Hepatic stellate cell (primary cell): ENCODE measurements at regions not wholly inside any gene's neighbourhood (a gene's known extent, or its start where the extent isn't known, plus 50 kb on each side); places are given as distances from the start of the nearest gene placed in this dataset.
A peak's percentile ranks its signal among the peaks of the same experiment; 100 is the strongest.
"Not testable (repeated sequence)": the region's sequence is repeated elsewhere in the genome, so short reads cannot be mapped to it uniquely, and the experiment has no call there.

ENCODE experiments used
- DNase-seq: peaks from one replicate; pipeline ENCODE4 v3.0.0; 2011; ENCODE audit warnings: low spot score

- DNase-seq, result no peak
These were observed 907.4 kb downstream of the MCTP2 start for GRCh38 chr15:95138604-95139270.

DNA sequence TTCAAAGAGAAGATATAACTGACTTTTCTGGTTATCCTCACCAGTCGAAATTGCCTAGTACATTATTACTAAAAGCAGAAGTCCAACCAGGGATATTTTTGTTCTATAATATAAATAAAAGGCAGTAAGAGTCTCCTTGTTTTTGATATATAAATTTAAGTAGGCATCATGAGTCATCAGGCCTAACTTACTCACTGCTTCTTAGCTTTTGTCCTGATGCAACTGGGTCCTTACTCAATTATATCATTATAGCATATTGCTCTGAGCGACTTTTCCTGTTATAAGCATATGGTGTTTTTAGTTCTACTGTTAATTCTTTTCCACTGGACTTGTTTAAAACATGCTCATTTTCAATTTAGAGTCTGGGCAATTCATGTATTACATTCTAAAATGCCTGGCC is 910.1 kb downstream of the MCTP2 start:
- no peak for DNase-seq

DNA sequence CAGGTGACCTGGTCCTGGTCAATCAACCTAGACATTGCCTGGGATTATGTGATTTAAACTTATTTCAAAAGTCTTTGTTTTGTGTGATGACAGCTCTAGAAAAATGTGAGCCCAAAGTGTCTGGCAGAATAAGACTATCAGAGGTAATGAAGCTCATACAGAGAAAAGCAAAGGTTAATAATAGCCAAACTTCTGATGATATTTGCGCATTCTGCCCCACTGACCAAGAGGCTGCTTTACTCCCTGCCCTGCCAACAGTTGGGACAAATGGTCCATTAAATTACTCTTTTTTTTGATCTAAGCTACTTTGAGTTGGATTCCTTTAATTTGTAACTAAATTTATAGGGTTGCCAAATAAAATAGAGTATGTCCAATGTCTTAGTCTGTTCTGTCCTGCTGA is 911.2 kb downstream of the MCTP2 start:
- no peak for DNase-seq

GRCh38 chr15:95146481-95146880 is 915.1 kb downstream of the MCTP2 start:
- no peak for DNase-seq

DNA sequence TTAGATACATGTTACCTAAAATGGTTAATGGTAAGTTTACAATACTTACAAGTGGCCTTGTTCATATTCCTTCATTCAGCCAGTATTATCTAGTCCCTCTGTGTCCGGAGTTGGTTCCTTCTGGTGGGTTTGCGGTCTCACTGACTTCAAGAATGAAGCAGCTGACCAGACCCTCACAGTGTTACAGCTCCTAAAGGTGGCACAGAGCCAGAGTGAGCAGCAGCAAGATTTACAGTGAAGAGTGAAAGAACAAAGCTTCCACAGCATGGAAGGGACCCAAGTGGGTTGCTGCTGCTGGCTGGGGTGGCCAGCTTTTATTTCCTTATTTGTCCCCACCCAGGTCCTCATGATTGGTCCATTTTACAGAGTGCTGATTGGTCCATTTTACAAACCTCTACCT is 916.8 kb downstream of the MCTP2 start:
- no peak for DNase-seq

DNA sequence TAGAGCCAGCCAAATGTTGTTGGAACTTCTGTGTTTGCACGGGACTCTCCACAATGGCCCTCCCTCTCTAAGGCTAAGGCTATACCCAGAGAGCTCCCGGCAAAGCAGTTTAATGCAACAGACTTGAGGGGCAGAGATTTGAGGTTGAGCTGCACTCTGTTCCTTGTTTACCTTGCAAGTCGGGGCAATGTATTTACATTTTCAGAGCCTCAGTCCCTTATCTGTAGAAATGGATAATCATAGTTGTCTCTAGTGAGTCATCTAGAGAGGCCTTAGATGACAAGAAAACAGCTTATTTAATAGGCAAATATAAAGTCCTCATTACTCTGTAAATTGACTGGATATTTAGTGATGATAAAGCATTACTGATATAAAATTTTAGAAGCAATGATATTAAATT is 917.7 kb downstream of the MCTP2 start:
- DNase-seq, result no peak

- DNase-seq, result no peak
These were observed 918.4 kb downstream of the MCTP2 start for GRCh38 chr15:95149771-95150170.

DNA sequence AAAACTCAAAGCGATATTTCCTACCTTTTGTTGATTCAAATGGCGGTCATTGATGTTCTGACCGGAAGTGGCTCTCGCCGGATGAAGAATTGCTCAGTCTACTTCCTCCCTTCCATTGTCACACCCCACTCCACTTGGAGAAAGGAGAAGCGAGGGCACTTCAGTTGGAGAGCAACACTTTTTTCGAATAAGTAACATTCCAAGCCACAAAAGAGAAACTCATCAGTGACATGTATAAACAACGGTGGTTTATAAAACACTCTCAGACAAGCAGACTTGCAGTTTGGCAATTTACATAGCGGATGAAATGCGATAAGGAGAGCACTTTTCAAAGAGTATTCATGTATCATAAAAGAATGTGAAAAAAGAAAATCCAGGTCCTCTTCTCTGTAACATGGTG is 919.1 kb downstream of the MCTP2 start:
- no peak for DNase-seq

DNA sequence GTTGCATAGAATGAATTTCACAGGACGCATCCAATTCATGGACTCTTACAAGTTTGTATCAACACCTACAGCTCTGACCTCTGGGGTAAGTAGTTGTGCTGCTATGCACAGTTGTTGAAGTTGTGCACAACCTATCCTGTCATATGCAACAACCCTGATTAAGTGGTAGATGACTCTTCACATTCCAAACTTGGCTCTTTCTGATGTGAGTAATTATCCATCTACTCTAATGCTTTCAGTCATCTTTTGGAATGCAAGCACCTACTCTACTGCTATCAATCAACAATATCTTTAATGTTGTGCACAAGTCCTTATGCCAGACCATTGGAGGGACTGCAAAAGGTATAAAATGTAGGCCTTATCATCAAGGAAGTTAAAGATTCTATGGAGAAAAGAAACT is 921.4 kb downstream of the MCTP2 start:
- no peak for DNase-seq

GRCh38 chr15:95153201-95153600 is 921.8 kb downstream of the MCTP2 start:
- DNase-seq, result not testable (repeated sequence)

- no peak for DNase-seq
These were observed 929.0 kb downstream of the MCTP2 start for GRCh38 chr15:95160316-95160715.

DNA sequence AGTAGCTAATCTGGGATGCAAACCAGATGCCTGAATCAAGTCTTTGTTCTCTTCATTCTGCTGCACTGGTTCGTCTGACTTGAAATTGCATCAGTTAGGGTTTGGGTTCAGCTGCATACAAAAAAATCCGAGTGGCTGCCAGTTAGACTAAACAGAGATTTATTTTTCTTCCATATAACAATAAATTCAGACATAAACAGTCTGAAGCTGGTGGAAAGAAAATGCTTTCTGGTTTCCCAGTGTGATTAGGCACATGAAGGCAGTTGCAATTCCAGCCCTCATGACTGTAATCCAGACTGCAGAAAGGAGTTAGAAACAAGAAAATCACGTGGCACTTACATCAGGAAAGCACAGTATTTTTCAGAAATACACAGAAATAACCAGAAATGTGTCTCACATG is 930.7 kb downstream of the MCTP2 start:
- DNase-seq, result peak; percentile 3

GRCh38 chr15:95162531-95162930 is 931.2 kb downstream of the MCTP2 start:
- DNase-seq, result no peak

GRCh38 chr15:95162967-95163531 is 931.7 kb downstream of the MCTP2 start:
- peak; percentile 38 for DNase-seq

- DNase-seq, result no peak
These were observed 936.8 kb downstream of the MCTP2 start for GRCh38 chr15:95168152-95168551.

- DNase-seq, result no peak
These were observed 937.6 kb downstream of the MCTP2 start for GRCh38 chr15:95168951-95169431.

DNA sequence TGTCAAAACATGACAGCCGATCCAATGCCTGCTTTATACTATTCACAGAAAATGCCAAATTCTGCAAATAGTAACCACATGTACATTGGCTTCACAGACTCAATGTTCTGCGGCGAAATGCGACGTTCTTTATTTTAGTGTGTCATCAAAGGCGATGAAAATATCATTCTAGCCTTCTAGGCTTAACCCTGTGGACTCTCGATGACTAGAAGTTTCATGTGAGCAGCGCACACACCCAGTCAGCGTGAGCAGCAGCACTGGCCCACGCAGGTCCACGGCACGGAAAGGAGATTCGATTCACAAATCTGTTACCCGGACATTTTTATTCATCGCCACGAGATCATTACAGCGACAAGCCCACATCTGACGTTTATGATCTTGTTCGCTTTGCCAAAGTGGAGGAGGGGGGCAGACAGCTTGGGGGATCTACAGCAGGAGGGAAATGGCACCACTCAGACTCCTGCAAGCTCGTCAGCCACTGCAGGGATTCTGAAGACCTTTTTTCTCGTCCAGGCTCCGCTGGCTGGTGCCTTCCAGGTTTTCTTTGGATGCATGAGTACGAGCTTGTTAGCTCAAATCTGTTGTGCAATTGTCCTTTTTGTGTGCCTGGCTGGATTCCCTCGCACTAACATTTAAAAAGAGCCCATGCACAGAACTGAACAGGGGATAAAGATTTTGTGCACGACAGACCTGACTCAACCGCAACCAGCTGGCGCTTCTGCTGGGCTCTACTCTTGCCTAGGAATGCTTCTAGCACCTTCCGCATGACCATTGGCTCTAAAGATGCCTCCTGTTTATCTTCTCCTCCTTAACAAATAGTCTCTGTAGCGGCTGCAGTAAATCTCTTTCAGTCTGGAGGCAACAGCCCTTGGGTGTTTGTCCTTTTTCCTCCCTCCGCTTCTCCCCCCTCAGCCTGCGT is 938.4 kb downstream of the MCTP2 start:
- DNase-seq, result no peak

DNA sequence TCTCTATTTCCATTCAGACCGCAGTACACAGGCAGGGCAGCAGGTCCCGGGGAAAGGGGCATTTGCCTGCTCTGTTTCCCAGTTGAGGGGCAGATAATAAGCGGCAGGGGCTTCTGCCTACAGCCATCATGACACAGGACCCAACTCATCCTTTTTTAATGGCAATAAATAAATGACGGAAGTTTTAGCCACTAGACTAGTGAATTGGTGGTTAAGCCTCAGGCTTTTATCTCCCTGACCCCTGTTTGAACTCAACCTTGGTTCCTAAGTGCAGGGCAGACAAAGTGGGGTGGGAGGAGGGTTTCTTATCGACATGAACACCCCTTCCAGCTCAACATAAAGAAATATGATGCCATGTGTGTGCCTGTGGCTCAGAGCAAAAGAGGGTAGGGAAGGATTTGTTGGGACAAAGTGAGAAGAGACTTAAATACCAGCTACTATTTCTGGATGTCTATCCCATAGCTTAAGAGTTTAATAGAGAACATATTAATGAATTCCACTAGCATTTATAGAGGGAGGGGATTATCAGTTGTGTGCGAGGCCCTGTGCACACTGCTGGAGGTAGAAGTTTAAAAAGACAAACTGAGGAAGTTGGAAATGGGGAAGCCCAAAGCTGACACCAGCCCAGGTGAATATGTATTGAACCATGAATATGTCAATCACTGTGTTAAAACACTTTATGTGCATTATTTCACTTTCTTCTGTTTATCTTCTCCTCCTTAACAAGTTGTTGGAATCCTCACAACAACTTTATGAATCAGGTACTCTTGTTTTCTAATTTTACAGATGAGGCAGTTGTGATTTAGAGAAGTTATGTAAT is 939.4 kb downstream of the MCTP2 start:
- DNase-seq, result no peak

GRCh38 chr15:95171564-95171963 is 940.2 kb downstream of the MCTP2 start:
- DNase-seq, result no peak

DNA sequence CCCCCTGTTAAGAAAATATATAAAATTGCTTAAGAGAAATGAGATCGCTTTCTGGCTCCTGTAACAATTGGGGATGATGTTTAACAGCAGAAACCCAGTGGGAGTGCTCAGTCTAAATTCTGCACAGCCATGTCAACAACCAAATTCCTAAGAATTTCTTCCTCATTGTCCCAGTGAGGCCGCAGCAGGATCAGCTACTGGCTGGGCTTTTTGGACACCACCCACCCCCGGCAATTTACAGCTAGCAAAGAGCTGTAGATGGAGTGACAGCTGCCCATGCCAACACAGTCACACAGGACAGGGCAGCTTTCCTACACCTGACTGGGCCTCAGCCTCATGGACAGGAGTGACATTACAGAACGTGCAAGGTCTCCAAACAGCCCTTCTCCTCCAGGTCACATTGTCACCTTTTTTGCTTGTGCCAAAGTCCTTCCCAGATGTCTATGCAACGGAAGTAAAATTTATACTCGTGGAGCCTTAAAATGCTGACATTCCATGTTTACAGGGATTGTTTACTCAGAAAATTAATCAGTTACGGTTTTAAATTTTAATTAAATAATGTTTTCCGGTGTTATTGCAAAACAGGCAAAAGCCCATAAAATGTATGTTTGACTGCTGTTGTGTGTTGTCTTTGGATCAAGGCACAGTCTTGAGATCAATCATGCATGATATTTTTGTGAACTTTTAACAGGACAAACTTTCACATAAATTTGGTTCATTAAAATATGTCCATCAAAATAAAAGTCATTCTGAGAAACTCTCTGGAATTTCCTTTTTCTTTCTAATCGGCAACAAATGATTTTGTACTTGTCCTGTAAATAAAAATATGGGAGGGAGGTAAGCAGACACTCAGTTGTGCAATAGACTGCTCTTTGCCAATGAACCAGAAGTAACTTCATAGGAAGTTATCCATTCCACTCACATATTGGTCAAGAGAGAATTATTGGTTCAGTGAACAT is 943.2 kb downstream of the MCTP2 start:
- no peak for DNase-seq
